ENCODE measurements at regions not wholly inside any gene's neighbourhood (a gene's known extent, or its start where the extent isn't known, plus 50 kb on each side); places are given as distances from the start of the nearest gene placed in this dataset.

DNA sequence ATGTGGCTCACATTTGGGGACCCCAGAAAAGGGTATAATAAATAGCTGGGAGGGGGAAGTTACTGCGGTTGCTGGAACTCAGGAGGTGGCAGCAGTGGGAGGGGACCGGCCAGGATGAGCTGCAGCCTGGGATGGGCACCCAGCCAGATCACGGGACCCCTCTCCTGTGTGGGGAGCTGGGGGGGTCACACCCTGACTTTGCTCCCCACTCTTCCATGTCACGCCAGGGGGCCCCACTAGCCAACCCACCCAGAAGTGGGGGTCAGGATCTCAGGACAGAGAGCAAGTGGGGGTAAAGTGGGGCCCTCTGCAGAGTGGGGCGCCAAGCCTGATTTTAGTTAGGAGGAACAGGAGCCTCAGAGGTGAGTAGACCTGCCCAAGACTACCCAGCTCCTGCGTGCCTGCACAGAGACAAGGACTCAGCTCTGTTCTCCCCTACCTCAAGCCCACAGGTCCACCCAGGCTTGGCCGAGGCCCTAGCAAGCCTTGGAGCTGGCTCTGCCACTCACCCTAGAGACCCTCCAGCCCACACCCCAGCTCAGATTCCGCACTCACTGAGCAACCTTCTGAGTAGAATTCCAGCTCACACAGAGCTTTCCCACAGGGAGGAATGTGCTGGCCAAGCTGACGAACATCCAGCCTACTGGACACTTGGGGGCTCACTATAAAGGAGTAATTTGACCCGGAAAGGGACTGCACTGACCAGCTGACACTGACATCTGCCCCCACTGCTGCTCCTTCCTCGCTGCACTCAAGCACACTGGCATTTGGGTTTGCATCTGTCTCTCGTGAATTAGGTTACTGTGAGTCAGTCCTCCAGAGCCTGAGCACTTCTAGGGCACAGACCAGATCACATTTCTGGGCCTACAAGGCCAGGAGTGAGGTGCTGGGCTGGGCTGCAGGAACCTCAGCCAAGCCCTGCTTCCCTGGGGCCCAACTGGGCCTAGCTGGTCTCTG is 310.1 kb downstream of the C16orf95 start (continued):
- TF ChIP-seq, protein P1, sequence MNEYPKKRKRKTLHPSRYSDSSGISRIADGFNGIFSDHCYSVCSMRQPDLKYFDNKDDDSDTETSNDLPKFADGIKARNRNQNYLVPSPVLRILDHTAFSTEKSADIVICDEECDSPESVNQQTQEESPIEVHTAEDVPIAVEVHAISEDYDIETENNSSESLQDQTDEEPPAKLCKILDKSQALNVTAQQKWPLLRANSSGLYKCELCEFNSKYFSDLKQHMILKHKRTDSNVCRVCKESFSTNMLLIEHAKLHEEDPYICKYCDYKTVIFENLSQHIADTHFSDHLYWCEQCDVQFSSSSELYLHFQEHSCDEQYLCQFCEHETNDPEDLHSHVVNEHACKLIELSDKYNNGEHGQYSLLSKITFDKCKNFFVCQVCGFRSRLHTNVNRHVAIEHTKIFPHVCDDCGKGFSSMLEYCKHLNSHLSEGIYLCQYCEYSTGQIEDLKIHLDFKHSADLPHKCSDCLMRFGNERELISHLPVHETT (tag by site-specific recombination; IDR thresholded peaks at IDR 0.05), result no peak

DNA sequence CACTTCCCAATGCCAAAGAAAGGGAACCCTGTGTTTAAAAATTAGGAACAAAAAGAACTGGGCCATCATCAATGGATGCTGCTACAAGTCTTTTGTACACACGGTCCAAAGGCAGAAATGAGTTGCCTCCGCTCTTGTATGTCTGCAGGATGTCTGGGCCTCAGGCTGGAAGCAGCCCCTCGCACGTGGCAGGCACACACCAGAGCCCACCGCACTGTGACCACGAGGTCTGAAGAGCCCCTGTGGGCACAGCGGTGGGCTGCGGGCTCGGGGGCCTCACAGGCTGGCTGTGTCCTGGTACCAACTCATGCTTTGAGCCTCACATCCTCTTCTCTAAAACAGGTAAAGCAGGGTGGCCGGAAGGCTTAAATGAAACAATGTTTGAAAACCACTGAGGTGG is 309.3 kb downstream of the C16orf95 start:
- TF ChIP-seq ZNF114 (tag by site-specific recombination; IDR thresholded peaks at IDR 0.05), result no peak
- no peak for TF ChIP-seq ZNF324 (tag by site-specific recombination; IDR thresholded peaks at IDR 0.05)
- TF ChIP-seq RBAK (tag by site-specific recombination; IDR thresholded peaks at IDR 0.05), result no peak
- TF ChIP-seq, protein P2, sequence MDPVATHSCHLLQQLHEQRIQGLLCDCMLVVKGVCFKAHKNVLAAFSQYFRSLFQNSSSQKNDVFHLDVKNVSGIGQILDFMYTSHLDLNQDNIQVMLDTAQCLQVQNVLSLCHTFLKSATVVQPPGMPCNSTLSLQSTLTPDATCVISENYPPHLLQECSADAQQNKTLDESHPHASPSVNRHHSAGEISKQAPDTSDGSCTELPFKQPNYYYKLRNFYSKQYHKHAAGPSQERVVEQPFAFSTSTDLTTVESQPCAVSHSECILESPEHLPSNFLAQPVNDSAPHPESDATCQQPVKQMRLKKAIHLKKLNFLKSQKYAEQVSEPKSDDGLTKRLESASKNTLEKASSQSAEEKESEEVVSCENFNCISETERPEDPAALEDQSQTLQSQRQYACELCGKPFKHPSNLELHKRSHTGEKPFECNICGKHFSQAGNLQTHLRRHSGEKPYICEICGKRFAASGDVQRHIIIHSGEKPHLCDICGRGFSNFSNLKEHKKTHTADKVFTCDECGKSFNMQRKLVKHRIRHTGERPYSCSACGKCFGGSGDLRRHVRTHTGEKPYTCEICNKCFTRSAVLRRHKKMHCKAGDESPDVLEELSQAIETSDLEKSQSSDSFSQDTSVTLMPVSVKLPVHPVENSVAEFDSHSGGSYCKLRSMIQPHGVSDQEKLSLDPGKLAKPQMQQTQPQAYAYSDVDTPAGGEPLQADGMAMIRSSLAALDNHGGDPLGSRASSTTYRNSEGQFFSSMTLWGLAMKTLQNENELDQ (tag by site-specific recombination; IDR thresholded peaks at IDR 0.05; ENCODE audit: low read depth), result no peak
- CTCF ChIA-PET, result interaction anchor here (0.7 kb wide), 1 partner anchor 22 kb away, joined by 3 read pairs; no protein-coding TSS in a partner anchor
- POLR2A ChIA-PET, result no interaction called here
- Histone ChIP-seq H3K4me3 (ENCODE audit: low read depth, low read length) (no peak overlapping the region), H3K27ac (ENCODE audit: extremely low read depth, low read depth, low read length) (no peak overlapping the region), H3K36me3 (ENCODE audit: control insufficient read depth in 2 of 2, insufficient read depth in 1 of 2, low read length in 2 of 2) (no peaks in the 10 kb centered on the region), H3K4me1 (ENCODE audit: control insufficient read depth, insufficient read depth, low read length) (no peaks in the 10 kb centered on the region), H3K9me3 (ENCODE audit: control insufficient read depth, insufficient read depth, low read depth, low read length) (no peaks in the 10 kb centered on the region)

DNA sequence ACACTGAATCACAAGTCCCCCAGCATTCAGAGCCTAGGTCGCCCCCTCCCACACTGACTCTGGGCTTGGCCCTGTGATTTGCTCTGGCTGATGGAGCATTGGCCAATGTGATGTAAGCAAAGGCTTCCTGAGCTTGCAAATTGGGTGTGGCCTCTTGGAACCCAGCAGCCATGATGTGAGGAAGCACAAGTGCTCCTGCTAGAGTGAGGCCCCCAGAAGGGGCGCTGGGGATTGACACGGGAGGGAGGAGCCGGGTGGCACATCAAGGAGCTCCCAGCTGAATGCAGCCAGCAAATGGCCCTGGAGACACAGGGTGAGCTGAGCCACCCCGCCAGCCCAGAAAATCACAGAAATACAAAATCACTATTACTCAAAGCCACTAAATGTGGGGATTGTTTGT is 308.5 kb downstream of the C16orf95 start:
- Histone ChIP-seq H3K9me3 (ENCODE audit: control insufficient read depth, insufficient read depth, low read depth, low read length) (no peaks in the 10 kb centered on the region), H3K4me1 (ENCODE audit: control insufficient read depth, insufficient read depth, low read length) (no peaks in the 10 kb centered on the region), H3K27ac (ENCODE audit: extremely low read depth, low read depth, low read length) (no peak overlapping the region), H3K36me3 (ENCODE audit: control insufficient read depth in 2 of 2, insufficient read depth in 1 of 2, low read length in 2 of 2) (no peaks in the 10 kb centered on the region), H3K4me3 (ENCODE audit: low read depth, low read length) (no peak overlapping the region)
- ChIA-PET CTCF (no interaction called here), POLR2A (no interaction called here)
- TF ChIP-seq ZNF610 (tag by site-specific recombination; IDR thresholded peaks at IDR 0.05; ENCODE audit: borderline replicate concordance), result no peak
- TF ChIP-seq, protein P3, sequence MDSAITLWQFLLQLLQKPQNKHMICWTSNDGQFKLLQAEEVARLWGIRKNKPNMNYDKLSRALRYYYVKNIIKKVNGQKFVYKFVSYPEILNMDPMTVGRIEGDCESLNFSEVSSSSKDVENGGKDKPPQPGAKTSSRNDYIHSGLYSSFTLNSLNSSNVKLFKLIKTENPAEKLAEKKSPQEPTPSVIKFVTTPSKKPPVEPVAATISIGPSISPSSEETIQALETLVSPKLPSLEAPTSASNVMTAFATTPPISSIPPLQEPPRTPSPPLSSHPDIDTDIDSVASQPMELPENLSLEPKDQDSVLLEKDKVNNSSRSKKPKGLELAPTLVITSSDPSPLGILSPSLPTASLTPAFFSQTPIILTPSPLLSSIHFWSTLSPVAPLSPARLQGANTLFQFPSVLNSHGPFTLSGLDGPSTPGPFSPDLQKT (IDR thresholded peaks at IDR 0.05; ENCODE audit: borderline replicate concordance, low read depth, low read length), result no peak
- no peak for TF ChIP-seq ZNF10 (tag by site-specific recombination; IDR thresholded peaks at IDR 0.05)
- TF ChIP-seq, protein P4, sequence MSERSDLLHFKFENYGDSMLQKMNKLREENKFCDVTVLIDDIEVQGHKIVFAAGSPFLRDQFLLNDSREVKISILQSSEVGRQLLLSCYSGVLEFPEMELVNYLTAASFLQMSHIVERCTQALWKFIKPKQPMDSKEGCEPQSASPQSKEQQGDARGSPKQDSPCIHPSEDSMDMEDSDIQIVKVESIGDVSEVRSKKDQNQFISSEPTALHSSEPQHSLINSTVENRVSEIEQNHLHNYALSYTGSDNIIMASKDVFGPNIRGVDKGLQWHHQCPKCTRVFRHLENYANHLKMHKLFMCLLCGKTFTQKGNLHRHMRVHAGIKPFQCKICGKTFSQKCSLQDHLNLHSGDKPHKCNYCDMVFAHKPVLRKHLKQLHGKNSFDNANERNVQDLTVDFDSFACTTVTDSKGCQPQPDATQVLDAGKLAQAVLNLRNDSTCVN (tag by site-specific recombination; optimal IDR thresholded peaks at IDR 0.05), result no peak

DNA sequence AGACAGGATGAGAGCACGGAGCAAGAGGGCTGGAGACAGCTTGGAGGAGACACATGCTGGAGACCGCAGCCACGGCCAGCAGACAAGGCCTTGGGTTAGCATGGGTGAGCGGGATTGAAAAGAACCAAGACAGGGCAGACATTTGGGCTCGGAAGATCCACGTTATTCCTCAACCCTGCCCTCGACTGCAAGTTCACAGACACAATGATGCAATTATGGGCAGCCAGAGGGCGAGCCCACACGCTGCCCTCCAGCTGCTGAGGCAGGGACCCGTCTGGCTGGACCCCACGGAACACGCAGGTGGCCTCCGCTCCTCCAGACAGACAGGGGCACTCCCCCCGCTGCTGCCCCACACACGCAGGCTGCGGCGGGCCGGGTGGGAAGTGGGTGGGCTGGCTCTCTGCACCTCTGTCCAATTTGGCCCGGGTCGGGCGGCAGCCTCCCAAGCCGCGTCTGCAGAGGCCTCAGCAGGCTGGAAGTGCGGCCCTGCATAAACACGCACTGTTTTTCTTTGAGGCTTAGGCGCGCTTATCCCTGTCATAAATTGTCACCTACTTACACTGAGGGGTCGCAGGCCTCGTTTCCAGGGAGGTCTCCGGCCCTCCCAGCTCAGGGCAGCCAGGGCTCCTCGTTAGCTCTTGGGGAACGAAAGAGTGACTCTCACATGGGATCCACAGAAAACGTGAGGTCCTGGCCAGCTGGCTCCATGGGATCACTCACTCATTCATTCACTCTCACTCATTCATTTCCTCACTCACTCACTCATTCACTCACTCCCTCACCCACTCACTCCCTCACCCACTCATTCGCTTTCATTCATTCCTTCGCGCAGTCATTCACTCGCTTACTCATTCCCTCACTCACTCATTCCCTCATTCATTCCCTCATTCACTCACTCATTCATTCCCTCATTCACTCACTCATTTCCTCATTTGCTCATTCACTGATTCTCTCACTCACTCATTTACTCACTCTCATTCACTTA is 303.9 kb downstream of the C16orf95 start:
- Histone ChIP-seq H3K4me1 (ENCODE audit: control insufficient read depth, insufficient read depth, low read length) (no peaks in the 10 kb centered on the region), H3K27ac (ENCODE audit: extremely low read depth, low read depth, low read length) (no peak overlapping the region), H3K4me3 (ENCODE audit: low read depth, low read length) (no peak overlapping the region), H3K36me3 (ENCODE audit: control insufficient read depth in 2 of 2, insufficient read depth in 1 of 2, low read length in 2 of 2) (no peaks in the 10 kb centered on the region), H3K9me3 (ENCODE audit: control insufficient read depth, insufficient read depth, low read depth, low read length) (no peaks in the 10 kb centered on the region)
- ChIA-PET CTCF (no interaction called here), POLR2A (no interaction called here)
- TF ChIP-seq, protein P5, sequence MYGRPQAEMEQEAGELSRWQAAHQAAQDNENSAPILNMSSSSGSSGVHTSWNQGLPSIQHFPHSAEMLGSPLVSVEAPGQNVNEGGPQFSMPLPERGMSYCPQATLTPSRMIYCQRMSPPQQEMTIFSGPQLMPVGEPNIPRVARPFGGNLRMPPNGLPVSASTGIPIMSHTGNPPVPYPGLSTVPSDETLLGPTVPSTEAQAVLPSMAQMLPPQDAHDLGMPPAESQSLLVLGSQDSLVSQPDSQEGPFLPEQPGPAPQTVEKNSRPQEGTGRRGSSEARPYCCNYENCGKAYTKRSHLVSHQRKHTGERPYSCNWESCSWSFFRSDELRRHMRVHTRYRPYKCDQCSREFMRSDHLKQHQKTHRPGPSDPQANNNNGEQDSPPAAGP (tag by site-specific recombination; IDR thresholded peaks at IDR 0.05), result no peak
- TF ChIP-seq EGR2 (tag by site-specific recombination; IDR thresholded peaks at IDR 0.05; ENCODE audit: low read depth) (peak; percentile 55), ZNF596 (tag by site-specific recombination; IDR thresholded peaks at IDR 0.05) (no peak), ZNF37A (tag by site-specific recombination; IDR thresholded peaks at IDR 0.05) (no peak), ZNF24 (tag by site-specific recombination; IDR thresholded peaks at IDR 0.05) (peak; percentile 76), PRDM1 (tag by site-specific recombination; IDR thresholded peaks at IDR 0.05) (peak; percentile 94), ZNF239 (tag by site-specific recombination; IDR thresholded peaks at IDR 0.05) (0 out of 2 replicates have a peak, but pooled peaks have one; percentile 24)
- TF ChIP-seq, protein P6, sequence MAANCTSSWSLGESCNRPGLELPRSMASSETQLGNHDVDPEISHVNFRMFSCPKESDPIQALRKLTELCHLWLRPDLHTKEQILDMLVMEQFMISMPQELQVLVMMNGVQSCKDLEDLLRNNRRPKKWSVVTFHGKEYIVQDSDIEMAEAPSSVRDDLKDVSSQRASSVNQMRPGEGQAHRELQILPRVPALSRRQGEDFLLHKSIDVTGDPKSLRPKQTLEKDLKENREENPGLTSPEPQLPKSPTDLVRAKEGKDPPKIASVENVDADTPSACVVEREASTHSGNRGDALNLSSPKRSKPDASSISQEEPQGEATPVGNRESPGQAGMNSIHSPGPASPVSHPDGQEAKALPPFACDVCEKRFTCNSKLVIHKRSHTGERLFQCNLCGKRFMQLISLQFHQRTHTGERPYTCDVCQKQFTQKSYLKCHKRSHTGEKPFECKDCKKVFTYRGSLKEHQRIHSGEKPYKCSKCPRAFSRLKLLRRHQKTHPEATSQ (tag by site-specific recombination; IDR thresholded peaks at IDR 0.05), result no peak
